ENCODE measurements at regions not wholly inside any gene's neighbourhood (a gene's known extent, or its start where the extent isn't known, plus 50 kb on each side); places are given as distances from the start of the nearest gene placed in this dataset.
A peak's percentile ranks its signal among the peaks of the same experiment; 100 is the strongest.

DNA sequence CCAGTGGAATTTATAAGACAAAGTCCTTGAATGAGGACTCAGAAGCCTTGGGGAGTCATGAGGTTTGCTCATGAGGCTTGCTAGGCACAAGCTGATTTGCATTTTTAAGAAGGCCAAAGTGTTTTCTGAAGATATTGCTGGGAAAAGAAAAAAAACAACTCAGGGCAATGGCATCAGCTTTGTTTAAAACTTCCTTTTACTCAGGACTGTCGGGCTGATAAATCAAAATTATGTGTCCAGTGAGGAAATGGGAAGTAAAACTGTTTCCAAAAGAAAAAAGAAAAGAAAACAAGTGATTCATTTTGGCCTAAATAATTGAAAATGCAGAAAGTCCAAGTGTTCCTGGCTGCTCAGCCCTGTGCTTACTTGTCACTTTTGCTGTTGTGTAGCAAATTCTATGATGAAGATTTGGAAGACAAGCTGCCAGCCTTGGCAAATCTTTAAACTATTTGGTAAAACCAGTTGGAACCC is 282.4 kb downstream of the HLX start:
- TF ChIP-seq, protein P1, sequence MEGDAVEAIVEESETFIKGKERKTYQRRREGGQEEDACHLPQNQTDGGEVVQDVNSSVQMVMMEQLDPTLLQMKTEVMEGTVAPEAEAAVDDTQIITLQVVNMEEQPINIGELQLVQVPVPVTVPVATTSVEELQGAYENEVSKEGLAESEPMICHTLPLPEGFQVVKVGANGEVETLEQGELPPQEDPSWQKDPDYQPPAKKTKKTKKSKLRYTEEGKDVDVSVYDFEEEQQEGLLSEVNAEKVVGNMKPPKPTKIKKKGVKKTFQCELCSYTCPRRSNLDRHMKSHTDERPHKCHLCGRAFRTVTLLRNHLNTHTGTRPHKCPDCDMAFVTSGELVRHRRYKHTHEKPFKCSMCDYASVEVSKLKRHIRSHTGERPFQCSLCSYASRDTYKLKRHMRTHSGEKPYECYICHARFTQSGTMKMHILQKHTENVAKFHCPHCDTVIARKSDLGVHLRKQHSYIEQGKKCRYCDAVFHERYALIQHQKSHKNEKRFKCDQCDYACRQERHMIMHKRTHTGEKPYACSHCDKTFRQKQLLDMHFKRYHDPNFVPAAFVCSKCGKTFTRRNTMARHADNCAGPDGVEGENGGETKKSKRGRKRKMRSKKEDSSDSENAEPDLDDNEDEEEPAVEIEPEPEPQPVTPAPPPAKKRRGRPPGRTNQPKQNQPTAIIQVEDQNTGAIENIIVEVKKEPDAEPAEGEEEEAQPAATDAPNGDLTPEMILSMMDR (IDR thresholded peaks at IDR 0.05; ENCODE audit: insufficient read depth, low read length) = no peak
- H3K4me3 ChIP-seq (ENCODE audit: low read depth, low read length) = no peak overlapping the region
- peak; percentile 46 for DNase-seq (ENCODE audit: low read depth)

DNA sequence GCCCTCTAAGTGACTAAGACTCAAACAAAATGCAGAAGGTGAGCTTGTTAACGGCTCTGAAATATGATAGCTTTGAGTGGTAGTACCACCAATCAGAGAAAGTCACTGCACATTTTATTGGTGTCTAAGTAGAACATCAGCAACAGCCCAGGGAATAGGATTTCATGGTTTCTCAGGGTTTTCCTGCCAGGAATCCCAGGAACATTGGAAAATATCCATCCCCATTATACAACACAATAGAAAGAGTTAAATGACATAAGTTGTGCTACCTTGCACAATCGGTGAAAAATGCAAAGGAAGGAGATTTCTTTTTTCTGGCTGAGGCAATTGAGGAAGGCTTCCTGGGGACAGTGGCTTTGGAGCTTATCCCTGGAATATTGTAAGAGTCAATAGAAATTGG is 283.1 kb downstream of the HLX start:
- peak; percentile 28 for DNase-seq (ENCODE audit: low read depth)
- TF ChIP-seq, protein P1 (IDR thresholded peaks at IDR 0.05; ENCODE audit: insufficient read depth, low read length) = no peak
- no peak overlapping the region for H3K4me3 ChIP-seq (ENCODE audit: low read depth, low read length)

DNA sequence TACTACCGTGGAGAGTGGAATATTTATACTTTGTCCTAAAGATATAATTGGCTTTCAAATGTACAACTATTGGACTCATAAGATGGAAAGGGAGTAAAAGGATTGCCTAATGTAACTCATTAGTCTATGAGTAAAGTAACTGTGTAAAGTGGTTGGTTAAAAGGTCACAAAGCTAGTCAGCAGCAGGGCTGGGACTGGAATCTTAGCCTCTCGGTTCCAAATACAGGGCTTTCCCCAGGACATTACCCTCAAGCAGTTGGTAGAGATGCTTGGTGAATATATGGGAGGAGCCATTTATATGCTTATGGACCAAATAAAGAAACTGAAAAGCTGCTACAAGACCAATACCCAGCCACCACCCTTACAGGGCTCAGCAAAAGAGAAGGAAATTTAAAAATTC is 283.7 kb downstream of the HLX start:
- DNase-seq (ENCODE audit: low read depth) = no peak

DNA sequence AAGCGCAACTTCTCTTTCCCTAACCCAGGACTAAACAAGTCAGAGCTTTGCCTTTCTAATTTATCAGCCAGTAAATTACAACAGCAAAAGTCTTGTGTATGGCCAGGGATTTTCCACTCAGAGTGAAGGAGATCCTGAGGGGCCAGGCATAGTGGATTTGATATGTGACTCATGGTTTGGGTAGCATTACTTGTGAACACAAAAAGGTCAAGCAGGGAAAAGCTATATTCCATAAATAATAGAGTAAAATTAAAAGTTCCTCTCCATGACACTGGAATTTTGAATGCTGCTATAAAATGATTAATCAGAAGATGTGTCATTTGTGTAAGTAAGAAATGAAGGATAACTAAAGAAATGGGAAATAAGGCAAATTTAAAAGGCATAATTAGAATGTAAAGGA is 284.8 kb downstream of the HLX start:
- TF ChIP-seq, protein P1 (IDR thresholded peaks at IDR 0.05; ENCODE audit: insufficient read depth, low read length) = no peak
- no peak overlapping the region for H3K4me3 ChIP-seq (ENCODE audit: low read depth, low read length)
- DNase-seq (ENCODE audit: low read depth) = peak; percentile 57

More for the DNA sequence above, 283.7 kb downstream of the HLX start:
- TF ChIP-seq, protein P1 (IDR thresholded peaks at IDR 0.05; ENCODE audit: insufficient read depth, low read length) = no peak
- no peak overlapping the region for H3K4me3 ChIP-seq (ENCODE audit: low read depth, low read length)

DNA sequence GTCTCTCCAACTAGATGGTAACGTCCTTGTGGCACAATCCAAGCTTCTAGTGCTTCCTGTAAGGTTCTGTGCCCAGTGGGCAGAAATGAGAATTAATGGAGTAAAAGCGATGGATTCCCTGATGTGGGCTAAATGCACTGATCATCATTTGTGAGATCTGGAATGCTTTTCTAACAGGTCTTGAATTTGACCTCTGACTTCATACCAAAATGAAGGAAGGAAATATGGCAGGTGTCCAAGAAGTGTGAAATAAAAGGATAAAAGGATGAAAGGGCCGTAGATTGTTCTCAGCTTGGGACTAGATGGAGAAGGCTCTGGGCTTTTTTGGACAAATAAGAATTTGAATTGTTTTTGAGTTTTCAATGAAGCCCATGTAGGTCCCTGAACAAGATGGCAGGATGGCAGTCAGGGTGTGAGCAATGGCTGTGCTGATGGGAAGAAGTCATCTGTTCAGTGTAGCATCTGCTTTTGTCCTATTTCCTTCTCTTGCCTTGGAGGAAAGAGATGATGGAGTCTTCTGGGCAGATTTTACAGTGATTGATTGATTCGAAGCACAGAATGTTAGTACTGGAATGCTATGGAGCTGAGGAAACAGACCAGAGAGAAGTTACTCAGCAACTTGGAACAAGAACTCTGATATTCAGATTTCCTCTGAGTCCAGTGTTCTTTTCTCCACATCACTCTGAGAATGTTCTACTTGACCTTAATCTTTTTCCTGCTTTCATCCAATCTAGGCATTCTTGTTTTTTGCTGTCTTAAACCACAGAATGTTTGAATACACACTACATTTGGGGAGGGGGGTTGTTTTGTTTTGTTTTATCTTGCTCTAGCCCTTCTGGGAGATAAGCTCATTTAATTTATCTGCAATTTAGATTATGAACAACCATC is 286.0 kb downstream of the HLX start:
- TF ChIP-seq, protein P1 (IDR thresholded peaks at IDR 0.05; ENCODE audit: insufficient read depth, low read length) = no peak
- peak; percentile 58 for DNase-seq (ENCODE audit: low read depth)
- no peak overlapping the region for H3K4me3 ChIP-seq (ENCODE audit: low read depth, low read length)

DNA sequence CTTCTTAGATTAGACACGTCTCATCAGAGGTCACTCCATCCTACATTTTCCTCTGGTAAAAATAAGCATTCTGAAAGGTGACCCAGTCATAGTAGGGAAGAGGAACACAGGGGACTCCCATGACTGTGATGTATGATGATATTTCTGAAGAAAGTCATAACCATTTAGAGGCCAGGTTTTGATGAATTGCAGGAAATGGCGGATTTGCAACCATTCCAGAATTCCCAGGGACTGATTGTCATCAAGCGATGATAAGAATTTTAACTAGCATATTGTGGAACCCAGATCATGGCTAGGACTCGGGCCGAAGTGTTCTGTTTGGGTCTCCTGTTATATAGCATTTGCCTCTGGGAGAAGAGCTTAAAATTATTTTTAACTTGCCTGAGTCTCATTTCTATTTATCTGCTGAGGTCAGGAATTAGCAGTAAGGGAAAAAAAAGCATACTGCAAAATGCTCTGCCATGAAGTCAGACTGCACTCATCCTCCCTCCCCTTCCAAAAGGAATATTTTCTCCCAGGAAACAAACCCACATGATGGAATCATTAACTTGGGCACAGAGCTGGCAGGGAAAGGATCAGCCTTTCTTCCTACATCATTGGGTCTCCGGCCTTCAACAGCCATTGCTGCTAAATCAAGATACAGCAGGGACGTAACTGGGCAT is 286.7 kb downstream of the HLX start:
- TF ChIP-seq, protein P1 (IDR thresholded peaks at IDR 0.05; ENCODE audit: insufficient read depth, low read length) = no peak
- DNase-seq (ENCODE audit: low read depth) = peak; percentile 66
- H3K4me3 ChIP-seq (ENCODE audit: low read depth, low read length) = no peak overlapping the region

Measured in fibroblast of the aortic adventitia (primary cell).